GM21529 (cell line): ENCODE measurements at regions not wholly inside any gene's neighbourhood (a gene's known extent, or its start where the extent isn't known, plus 50 kb on each side); places are given as distances from the start of the nearest gene placed in this dataset.
A peak's percentile ranks its signal among the peaks of the same experiment; 100 is the strongest.
"Not testable (repeated sequence)": the region's sequence is repeated elsewhere in the genome, so short reads cannot be mapped to it uniquely, and the experiment has no call there.

Source experiments
- ATAC-seq: cut with Tn5 transposase; IDR thresholded peaks from one replicate; pipeline ENCODE4 v1.9.1; 2021; ENCODE audit not compliant: unreplicated experiment

GRCh38 chrX:117843749-117844148, 272.9 kb downstream of the KLHL13 start:
- no peak for ATAC-seq

- no peak for ATAC-seq
Observed at GRCh38 chrX:117840645-117841044, 276.0 kb downstream of the KLHL13 start.

GRCh38 chrX:117839544-117839943, 277.1 kb downstream of the KLHL13 start:
- ATAC-seq = no peak

GRCh38 chrX:117838581-117839331, 277.9 kb downstream of the KLHL13 start:
- ATAC-seq = peak; percentile 51

- no peak for ATAC-seq
Observed at GRCh38 chrX:117835034-117835433, 281.6 kb downstream of the KLHL13 start.

GRCh38 chrX:117834076-117834475, 282.5 kb downstream of the KLHL13 start:
- ATAC-seq = no peak

- ATAC-seq = not testable (repeated sequence)
Observed at GRCh38 chrX:117821472-117821871, 295.1 kb downstream of the KLHL13 start.

- ATAC-seq = no peak
Observed at GRCh38 chrX:117808426-117808825, 308.2 kb downstream of the KLHL13 start.

- no peak for ATAC-seq
Observed at GRCh38 chrX:117803463-117803862, 313.1 kb downstream of the KLHL13 start.

- ATAC-seq = no peak
Observed at GRCh38 chrX:117788339-117788738, 328.3 kb downstream of the KLHL13 start.

GRCh38 chrX:117771384-117771783, 345.2 kb downstream of the KLHL13 start:
- ATAC-seq = no peak

GRCh38 chrX:117768861-117769604, 347.6 kb downstream of the KLHL13 start:
- no peak for ATAC-seq

GRCh38 chrX:117765211-117765610, 351.4 kb downstream of the KLHL13 start:
- ATAC-seq = no peak

- ATAC-seq = peak; percentile 92
Observed at GRCh38 chrX:117752745-117753144, 363.9 kb downstream of the KLHL13 start.

- ATAC-seq = no peak
Observed at GRCh38 chrX:117751155-117751554, 365.5 kb downstream of the KLHL13 start.

- ATAC-seq = no peak
Observed at GRCh38 chrX:117744958-117745357, 371.7 kb downstream of the KLHL13 start.

GRCh38 chrX:117743469-117744251, 372.9 kb downstream of the KLHL13 start:
- ATAC-seq = peak; percentile 57

- ATAC-seq = no peak
Observed at GRCh38 chrX:117713411-117713810, 403.2 kb downstream of the KLHL13 start.

- ATAC-seq = no peak
Observed at GRCh38 chrX:117711782-117712181, 404.8 kb downstream of the KLHL13 start.

GRCh38 chrX:117707948-117708743, 408.5 kb downstream of the KLHL13 start:
- no peak for ATAC-seq

GRCh38 chrX:117701050-117701449, 415.6 kb downstream of the KLHL13 start:
- ATAC-seq = no peak
